GM21526 (cell line): ENCODE measurements at regions not wholly inside any gene's neighbourhood (a gene's known extent, or its start where the extent isn't known, plus 50 kb on each side); places are given as distances from the start of the nearest gene placed in this dataset.

Experiments used
- ATAC-seq: cut with Tn5 transposase; IDR thresholded peaks from one replicate; pipeline ENCODE4 v1.9.1; 2021; ENCODE audit warnings: moderate library complexity; ENCODE audit not compliant: unreplicated experiment, low FRiP score

DNA sequence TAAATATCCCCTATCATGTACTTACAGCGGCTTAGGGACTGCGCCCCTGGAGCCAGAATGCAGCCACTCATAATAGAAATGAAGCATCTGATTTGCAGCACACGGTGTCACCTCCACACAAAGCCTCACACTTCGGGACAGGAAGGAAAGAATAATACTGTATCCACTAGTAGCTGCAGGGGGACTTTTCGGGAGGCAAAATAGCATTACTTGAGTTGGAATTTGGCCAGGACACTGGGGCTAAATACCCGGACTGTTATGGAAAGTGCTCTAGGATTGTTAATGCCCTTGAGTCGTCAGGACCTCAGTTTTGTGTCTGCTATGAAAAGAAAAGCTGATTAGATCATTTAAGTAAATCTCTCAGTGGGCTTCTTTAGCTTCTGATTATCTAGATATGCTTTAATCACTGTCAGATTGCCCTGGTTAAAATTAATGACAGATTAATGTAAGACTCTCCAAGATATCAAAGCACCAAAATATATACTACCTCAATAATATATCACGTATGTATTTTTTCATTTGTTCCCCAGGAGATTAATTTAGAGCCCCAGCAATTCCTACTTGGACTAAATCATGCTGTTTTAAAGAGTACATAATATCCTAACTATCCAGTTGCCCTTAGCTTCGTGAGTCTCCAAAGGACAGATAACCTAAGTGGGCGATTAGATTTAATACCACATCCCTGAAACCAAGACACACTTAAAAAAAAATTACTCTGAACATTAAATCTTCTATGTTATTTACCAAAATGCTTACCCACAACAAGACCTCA, 173.0 kb upstream of the NEBL start:
- ATAC-seq: no peak

DNA sequence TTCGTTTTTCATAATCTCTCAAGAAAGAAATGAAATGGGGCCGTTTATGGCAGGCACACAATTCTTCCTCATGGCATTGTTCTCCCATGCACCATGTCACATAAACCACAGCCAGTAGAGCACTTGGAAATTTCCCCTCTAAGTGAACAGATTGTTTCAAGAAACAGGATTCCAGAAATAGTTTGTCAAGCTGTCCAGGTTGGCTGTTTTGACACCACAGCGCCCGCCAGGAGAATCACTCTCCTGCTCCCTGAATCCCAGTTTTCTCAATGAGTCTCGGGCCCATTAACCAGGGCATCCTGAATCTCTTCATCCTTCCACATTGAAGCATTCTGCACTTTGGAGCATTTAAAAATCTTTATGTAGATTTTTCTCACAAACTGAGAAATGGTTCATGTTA, 172.2 kb upstream of the NEBL start:
- no peak for ATAC-seq

DNA sequence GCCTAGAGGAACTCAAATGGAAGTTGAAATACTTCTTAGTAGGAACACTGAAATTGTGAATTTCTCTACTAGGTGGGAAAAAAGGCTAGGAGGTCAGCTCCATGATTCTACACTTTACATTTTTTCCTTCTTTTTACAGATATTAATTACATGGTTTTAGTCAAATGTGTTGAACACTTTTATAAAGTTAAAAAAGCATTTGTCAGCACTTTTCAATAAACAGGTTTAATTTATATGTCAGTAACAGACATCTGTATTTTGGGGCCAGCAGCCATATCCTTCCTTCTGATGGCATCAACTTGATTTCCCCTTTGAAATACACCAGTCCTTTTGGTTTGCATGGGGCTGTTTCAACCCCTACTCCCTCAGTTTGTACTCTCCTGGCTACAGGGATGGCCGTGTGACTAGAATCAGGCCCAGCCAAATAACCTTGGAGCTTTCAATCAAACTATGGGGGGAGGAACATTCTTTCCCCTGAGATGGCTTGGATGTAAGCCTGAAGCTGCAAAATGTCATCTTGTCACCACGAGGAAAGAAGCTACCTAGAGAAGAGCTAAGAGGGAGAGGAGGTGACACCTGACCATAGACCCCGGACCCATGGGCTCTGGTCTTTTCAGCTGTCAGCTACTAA, 171.0 kb upstream of the NEBL start:
- no peak for ATAC-seq

DNA sequence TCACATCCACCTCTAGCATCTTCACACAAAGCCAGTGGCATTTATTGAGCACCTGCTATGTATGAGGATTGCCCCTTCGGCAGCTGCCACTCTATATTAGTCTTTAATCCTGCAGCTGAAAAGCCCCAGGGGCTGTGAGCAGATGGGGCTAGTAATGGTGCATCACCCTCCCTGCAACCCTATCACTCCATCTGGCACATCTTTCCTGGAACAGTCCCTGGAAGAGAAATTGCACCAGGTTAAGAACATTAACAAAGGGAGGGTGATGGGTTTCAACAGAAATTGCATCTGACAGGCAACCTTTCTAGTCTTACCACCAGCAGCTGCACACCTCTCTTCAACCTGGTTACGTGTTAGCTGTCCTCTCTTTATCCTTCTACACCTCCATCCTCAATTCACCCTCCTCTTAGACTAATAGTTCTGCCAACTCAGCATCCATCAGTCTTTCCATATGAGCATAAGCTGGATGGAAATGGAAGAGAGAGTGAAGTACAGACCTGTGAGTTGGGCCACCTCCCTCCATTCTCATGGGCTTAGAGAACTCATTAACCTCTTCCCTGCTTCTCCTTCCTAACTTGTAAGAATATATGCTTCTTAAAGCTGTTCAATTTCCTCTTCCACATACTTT, 168.6 kb upstream of the NEBL start:
- ATAC-seq: no peak

DNA sequence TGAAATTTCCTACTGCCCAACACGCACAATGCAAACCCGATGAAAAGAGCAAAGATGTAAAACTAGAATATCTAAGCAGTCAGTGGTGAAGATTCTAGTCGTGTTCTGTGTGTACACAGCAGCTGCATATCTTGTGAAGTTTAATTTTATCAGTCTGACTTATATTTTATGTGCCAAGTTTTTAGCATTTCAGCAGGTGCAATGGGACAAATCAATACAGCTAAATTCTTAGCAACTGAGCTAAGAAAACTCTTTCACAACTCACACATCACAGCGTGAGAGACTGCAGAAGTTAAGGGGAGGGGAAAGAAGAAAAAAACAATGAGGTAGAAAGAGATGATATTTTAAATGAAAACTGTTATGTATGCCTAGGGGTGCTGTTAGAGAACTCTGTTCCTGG, 164.9 kb upstream of the NEBL start:
- ATAC-seq: no peak

DNA sequence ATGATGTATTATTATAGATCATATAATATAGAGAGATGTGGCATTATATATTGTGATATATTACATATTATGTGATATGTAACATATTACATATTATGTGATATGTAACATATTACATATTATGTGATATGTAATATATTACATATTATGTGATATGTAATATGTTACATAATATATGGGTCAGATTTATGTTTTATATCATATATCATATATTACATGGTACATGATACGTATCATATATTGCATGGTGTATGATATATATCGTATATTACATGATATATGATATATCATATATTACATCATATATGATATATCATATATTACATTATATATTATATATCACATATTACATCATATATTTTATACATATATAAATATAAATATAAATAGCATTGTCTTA, 164.1 kb upstream of the NEBL start:
- no peak for ATAC-seq

DNA sequence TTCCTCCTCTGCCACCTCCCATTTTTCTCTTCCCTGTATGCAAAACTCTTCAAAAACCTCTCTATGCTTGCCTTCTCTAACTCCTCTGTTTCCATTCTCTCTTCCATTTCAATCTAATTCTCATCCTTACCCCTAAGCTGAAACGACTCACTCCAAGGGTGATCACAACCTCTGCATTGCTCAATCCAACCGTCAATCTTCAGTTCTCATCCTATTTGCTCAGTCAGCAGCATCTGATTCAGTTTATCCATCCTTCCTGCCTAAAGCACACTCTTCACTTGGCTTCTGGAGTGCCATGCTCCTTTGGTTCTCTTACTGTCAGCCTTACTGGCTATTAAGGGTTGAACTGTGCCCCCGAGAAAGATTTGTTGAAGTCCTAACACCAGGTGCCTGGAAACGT, 163.5 kb upstream of the NEBL start:
- ATAC-seq: no peak

DNA sequence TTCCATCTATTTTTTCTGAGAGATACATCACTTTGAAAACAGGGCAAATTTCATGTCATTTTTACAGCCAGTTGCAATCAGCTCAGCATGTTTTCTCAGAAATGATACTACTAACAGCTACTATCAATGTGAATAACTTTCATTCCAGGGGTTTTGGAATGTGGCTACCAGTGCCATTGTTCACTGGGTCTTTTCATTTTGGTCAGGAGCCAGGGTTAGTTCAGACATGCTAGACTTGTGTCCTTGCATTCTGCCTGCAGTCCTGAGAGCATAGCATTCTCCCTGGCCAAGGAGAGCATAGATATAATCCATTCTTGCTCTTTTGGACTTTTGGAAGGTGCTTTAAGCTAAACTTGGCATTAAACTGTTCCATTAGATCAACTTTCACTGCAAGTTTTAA, 160.9 kb upstream of the NEBL start:
- ATAC-seq: no peak

DNA sequence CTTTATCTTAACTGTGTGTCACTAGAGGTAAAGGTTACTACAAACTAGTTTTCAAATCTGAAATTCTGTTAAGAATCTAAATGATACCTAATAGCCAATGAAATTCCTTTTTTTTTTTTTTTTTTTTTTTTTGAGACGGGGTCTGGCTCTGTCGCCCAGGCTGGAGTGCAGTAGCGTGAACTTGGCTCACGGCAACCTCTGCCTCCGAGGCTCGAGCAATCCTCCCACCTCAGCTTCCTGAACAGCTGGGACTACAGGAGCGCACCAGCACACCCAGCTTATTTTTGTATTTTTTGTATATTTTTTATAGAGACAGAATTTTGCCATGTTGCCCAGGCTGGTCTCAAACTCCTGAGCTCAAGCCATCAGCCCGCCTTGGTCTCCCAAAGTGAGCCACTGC, 160.3 kb upstream of the NEBL start:
- no peak for ATAC-seq

DNA sequence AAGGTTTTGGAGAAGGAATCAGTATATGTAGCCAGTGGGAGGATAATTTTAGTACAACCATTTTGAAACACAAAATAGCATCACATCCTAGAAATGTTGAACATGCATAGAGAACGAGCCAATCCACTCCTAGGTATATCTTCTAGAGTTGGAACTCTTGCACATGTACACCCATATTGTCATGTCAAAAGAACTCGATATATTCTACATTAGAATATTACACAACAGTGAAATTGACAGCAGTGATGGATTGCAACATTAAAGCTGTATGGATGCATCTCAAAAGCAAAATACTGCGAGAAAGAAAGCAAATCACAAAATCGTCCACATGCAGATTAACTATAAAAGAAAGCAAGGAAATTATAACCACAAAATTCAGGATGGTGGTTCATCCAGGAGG, 159.3 kb upstream of the NEBL start:
- ATAC-seq: no peak

DNA sequence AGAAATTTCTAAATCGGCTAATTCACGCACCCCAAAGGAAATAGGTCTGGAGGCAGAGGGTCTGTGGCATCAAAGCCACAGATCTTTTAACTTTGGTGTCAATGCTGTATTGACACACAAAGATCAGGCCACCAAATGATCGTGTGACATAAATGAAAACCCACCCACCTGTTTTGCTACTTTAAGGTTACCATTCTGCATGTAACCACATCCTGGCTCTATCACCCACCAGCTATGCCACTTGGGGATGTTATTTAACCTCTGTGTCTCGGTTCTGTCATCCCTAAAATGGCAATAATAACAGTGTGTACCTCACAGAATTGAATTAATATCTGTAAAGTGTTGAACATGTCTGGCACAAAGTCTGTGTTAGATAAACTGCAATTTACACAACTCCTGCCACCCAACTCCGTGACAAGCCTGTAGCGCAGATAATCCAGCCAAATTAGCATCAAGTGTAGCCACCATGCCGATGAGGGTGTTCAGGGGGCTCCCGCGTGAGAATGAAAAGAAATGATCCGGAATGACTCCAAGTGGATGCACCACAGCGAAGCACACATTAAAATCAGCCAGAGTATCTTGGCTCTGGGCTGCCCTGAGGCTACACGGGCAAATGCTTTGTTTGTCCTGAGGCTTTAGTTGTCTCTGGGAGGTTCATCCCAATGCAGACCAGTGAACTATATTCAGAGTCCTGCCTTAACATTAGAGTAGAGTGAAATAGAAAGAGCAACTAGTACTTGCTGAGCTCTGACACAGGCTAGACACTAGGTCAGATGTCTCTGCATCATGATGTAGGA, 158.4 kb upstream of the NEBL start:
- no peak for ATAC-seq

DNA sequence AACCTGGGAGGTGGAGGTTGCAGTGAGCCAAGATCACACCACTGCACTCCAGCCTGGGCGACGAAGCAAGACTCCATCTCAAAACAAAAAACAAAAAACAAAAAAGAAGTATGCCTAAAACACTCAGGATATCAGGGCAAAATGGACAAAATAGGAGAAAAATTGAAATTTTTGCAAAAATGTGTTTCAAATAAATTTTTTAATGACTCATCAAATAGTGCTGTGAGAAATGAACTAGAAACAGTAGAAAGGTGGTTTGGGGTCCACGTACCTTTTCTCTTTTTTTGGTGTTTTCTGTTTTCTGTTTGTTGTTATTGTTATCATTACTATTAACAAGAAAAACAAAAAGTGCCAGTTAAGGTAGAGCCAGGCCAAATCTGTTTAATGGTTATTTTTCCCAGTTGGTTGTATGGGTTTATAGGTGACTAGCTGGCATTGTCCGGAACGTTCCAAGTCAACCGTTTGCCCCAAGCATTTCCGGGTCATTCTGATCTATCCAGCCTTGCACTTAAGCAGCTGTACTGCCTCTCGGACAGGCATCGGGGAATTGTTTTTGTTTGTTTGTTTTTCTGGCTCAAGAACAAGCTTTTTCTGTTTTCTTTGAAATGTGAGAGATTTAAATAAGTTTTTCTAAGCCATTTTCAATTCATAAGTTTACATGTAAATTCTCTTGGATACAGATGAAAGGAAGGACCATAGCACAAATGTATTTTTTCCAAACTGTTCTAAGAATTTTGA, 157.0 kb upstream of the NEBL start:
- ATAC-seq: no peak

DNA sequence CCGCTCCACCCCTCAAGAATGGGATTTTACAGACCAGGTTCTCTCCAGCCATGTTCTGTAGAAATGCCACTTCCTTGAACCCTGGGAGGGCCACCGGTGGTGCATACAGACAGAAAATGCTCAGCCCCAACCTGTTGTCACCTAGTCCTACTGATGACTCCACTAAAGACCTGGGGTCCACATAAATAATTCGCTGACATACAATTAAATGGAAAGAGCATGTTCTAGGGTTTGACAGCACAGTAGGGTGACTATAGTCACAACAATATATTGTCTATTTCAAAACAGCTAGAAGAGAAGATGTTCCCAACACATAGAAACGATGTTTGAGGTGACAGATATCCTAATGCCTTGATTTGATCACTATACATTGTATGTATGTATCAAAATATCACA, 155.6 kb upstream of the NEBL start:
- no peak for ATAC-seq

DNA sequence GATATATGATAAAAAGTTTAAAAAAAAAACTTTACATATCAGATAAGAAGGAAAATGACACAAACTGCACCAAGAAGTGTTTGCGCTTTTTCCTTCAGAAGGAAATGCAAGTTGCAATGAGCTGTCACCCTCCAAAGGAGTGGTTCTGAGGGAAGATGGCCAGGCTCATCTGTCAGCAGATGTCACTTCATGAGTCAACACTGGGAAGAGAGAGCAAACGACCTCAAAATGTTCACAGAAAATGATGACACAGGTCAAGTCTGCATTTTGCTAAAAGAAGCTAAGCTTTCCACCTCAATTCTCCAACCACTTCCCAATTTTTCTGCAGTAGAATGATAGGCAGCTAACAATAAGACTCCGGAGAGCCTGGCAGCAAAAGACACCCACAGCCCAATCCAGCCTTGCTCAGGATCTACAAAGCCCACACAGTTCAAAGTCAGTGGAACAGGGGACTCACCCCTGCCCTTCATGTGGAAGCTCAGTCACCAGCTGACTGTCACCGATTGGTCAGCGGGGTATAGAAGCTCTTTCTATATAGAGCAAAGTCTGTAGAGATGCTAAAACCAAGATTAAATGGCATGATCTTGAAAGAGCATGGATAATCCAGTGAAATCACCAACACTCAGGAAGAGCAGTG, 155.1 kb upstream of the NEBL start:
- ATAC-seq: no peak

DNA sequence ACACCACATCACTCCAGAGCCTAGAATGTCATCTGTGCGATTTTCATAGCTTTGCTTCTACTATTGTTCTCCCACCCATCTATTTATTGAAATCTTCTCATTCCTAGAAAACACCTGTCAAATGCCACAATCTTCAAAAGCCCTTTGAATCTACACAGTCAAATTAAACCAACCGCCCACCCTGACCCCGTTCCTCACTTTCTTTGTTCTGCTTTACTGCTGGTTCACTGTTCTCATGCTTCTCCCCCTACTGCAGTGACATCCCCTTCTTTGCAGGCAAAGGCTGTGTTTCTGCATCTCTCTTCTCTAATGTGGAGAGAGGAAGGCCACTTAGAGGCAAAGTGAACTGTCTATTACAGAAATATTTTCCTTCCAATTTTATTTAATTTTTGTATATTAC, 152.4 kb upstream of the NEBL start:
- no peak for ATAC-seq

DNA sequence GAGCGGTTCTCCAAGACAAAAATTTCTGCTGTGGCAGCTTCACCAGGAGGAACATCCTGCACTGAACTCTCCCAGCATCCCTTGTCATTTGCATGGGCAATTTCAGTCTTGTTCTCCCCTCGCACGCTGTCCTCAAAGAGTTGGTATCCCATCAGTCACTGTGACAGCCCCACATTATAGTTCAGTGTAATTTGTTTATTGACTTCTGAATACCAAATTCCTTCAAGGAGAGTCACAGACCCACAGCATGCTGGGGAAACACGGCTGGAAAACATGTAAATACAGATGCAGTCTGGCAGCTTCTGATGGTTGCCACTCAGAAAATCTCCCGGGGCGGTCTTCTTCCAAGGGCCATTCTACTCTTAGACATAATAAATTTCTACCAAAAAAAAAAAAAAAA, 151.0 kb upstream of the NEBL start:
- ATAC-seq: no peak

DNA sequence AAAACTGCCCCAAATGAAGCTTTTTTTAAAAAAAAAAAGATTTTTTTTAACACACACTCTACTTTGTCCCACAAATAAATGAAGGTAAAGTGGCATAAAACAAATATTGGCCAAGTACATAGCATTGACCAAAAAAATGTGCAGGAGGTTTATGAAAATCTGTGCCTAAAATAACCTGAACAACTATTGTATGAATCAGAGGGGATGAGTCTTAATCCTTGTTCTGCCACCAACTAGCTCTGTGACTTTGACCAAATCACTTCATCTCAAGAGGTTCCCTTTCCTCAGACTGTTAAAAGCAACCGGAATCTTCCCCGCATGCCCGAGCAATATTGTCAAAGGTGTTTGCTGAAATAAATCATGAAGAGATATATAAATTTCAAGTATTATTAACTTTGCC, 150.4 kb upstream of the NEBL start:
- no peak for ATAC-seq

DNA sequence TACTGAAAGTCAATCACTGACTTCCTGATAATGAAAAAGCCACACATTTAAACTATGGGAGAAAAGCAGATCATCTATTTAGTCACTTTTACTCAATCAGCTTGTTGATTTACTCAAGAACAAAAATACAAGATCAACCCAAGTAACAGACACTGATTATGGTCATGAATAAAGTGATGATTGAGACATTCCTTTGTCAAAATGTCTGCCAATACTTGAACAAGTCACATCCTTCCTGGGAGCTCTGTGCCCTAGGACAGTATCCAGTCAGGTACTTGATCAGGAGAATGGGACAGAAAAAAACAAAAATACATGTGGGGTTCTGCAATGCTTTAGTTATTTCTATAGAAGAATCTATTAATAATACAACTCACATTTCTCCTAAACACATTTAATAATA, 150.0 kb upstream of the NEBL start:
- ATAC-seq: no peak

DNA sequence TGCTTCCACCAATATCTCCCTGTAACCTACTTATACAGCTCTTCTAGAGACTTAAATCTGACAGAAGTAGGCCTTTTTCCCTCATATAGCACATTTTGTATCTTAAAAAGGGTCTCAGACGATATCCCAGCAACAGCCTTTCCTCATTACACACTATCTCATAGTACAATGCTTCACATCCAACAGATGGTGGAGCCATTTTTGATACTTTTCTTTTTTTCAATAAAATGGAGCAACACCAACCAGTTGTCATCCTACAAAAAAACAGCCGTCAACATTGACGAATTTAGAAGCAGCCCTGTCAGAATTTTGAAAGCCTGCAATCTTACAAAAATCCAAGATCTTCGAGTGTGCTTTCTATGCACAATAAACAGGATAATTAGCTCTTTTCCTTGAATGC, 145.9 kb upstream of the NEBL start:
- no peak for ATAC-seq

DNA sequence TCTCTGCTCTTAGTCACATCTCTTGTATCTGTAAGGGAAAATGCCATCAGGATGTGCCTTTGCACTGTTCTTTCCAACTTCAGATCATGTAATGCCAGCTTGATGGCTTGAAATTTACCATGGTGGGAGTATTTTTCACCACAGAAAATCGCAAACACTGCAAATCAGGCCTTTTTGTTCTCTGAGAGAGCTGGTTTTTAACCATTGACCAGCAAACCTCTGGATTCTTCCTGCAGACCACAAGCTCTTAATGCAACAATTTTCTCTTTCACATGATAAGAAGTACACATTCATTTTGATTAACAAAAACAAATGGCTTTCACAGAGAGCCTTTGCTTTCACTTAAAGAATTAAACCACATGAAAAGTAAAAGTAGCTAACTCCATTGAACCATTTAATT, 145.4 kb upstream of the NEBL start:
- ATAC-seq: no peak
